ENCODE measurements at regions not wholly inside any gene's neighbourhood (a gene's known extent, or its start where the extent isn't known, plus 50 kb on each side); places are given as distances from the start of the nearest gene placed in this dataset.

DNA sequence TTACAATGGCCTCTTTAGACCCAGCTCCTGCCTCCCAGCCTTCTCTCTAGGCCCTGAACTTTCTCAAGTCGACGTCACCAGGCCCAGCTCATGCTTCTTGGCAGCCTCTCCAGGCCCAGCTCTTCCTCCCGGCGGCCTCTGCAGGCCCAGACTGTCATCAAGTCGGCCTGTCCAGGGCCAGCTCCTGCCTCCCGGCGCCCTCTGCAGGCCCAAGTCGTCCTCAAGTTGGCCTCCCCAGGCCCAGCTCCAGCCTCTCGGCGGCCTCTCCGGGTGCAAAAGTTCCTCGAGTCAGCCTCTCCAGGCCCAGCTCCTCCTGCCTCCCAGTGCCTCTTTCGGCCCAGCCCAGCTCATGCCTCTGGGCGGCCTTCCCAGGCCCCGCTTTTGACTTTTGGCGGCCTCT, 158.1 kb upstream of the CDK13 start:
- TF ChIP-seq RAD21 (IDR thresholded peaks at IDR 0.05; ENCODE audit: low read depth): peak; percentile 42; the same call in 1 of the 2 replicates

DNA sequence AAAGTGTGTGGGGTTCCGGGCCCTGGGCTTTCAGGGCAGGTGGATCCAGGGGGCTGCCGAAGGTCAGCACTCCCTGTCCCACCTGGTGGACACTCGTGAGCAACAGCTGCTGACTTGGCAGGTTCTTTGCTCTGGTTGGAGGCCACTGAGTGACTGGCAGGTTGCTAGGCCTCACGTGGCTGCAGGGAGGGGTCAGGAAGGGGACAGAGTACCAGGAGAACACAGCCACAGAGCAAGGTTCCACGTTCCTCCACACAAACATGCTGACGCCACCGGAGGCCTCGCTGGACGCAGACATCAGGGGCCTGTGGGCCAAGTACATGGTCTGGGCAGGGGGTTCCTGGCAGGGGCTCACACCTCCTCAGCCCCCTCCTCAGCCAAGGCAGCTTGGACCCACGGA, 152.0 kb upstream of the CDK13 start:
- TF ChIP-seq, protein P1, sequence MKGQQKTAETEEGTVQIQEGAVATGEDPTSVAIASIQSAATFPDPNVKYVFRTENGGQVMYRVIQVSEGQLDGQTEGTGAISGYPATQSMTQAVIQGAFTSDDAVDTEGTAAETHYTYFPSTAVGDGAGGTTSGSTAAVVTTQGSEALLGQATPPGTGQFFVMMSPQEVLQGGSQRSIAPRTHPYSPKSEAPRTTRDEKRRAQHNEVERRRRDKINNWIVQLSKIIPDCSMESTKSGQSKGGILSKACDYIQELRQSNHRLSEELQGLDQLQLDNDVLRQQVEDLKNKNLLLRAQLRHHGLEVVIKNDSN (IDR thresholded peaks at IDR 0.05): 0 out of 2 replicates have a peak, but pooled peaks have one; percentile 13

DNA sequence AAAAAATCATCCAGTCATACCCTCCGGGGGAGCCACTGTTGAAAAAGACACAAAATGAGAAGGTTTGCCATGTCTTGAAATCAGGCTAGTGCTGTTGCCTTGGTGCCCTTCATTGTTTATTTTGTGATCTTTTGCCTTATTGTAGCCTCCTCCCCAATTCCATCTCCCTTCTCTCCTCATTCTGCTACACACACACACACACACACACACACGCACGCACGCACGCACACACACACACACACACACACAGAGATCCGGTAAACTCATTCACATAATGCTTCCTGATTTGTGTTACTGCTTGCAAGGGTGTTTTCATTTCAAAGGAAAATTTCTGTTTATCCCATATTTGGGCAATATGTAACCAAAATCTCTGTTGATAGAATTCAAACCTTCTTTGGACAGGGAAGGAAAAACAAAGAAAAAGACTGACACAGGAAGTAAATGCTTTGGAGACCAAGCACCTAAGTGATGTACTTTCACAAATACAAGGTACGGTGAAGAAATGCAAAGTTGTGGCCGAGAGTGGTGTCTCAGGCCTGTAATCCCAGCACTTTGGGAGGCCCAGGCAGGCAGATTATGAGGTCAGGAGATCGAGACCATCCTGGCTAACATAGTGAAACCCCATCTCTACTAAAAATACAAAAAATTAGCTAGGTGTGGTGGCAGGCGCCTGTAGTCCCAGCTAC, 141.1 kb upstream of the CDK13 start:
- TF ChIP-seq, protein P1 (IDR thresholded peaks at IDR 0.05): no peak
- TF ChIP-seq CEBPB (IDR thresholded peaks at IDR 0.05) (no peak), NFIC (IDR thresholded peaks at IDR 0.05) (no peak), TEAD4 (IDR thresholded peaks at IDR 0.05) (no peak), TAF1 (IDR thresholded peaks at IDR 0.05; ENCODE audit: low read depth) (no peak), ZBTB7A (IDR thresholded peaks at IDR 0.05; ENCODE audit: low read depth) (no peak), TCF12 (IDR thresholded peaks at IDR 0.05; ENCODE audit: low read depth) (no peak), YY1 (IDR thresholded peaks at IDR 0.05; ENCODE audit: low read depth) (no peak), RAD21 (IDR thresholded peaks at IDR 0.05; ENCODE audit: low read depth) (no peak), CREB1 (IDR thresholded peaks at IDR 0.05; ENCODE audit: low read depth) (no peak)
- TF ChIP-seq, protein P2, sequence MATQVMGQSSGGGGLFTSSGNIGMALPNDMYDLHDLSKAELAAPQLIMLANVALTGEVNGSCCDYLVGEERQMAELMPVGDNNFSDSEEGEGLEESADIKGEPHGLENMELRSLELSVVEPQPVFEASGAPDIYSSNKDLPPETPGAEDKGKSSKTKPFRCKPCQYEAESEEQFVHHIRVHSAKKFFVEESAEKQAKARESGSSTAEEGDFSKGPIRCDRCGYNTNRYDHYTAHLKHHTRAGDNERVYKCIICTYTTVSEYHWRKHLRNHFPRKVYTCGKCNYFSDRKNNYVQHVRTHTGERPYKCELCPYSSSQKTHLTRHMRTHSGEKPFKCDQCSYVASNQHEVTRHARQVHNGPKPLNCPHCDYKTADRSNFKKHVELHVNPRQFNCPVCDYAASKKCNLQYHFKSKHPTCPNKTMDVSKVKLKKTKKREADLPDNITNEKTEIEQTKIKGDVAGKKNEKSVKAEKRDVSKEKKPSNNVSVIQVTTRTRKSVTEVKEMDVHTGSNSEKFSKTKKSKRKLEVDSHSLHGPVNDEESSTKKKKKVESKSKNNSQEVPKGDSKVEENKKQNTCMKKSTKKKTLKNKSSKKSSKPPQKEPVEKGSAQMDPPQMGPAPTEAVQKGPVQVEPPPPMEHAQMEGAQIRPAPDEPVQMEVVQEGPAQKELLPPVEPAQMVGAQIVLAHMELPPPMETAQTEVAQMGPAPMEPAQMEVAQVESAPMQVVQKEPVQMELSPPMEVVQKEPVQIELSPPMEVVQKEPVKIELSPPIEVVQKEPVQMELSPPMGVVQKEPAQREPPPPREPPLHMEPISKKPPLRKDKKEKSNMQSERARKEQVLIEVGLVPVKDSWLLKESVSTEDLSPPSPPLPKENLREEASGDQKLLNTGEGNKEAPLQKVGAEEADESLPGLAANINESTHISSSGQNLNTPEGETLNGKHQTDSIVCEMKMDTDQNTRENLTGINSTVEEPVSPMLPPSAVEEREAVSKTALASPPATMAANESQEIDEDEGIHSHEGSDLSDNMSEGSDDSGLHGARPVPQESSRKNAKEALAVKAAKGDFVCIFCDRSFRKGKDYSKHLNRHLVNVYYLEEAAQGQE (IDR thresholded peaks at IDR 0.05; ENCODE audit: low read depth): no peak

DNA sequence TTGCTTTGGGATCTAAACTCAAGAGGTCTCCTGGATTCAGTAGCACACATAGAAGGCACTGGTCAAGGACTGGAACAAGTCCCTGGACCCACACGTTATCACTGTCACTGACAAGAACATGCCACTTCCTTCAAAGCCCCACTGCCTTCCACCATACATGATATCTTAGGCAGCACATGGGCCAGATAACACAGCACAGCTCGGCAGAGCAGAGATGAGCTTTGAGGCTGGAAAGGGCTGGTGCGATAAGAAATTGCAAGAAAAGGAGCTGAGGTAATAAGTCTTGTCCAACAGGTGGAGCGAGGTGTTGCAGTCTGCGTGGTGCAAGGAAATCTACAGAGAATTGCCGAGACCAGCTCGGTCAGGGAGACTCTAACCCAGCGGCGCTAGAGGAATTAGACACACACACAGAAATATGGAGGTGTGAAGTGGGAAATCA, 139.8 kb upstream of the CDK13 start:
- TF ChIP-seq TEAD4 (IDR thresholded peaks at IDR 0.05) (no peak), RAD21 (IDR thresholded peaks at IDR 0.05; ENCODE audit: low read depth) (no peak), ZBTB7A (IDR thresholded peaks at IDR 0.05; ENCODE audit: low read depth) (no peak), CEBPB (IDR thresholded peaks at IDR 0.05) (no peak), FOXM1 (IDR thresholded peaks at IDR 0.05; ENCODE audit: borderline replicate concordance, low read depth) (no peak), YY1 (IDR thresholded peaks at IDR 0.05; ENCODE audit: low read depth) (no peak), TCF12 (IDR thresholded peaks at IDR 0.05; ENCODE audit: low read depth) (no peak), CREB1 (IDR thresholded peaks at IDR 0.05; ENCODE audit: low read depth) (no peak), TAF1 (IDR thresholded peaks at IDR 0.05; ENCODE audit: low read depth) (no peak), EGR1 (IDR thresholded peaks at IDR 0.05) (no peak), EP300 (IDR thresholded peaks at IDR 0.05; ENCODE audit: borderline replicate concordance) (no peak), NFIC (IDR thresholded peaks at IDR 0.05) (no peak)
- TF ChIP-seq, protein P2 (IDR thresholded peaks at IDR 0.05; ENCODE audit: low read depth): no peak
- TF ChIP-seq, protein P1 (IDR thresholded peaks at IDR 0.05): no peak
- TF ChIP-seq, protein P3, sequence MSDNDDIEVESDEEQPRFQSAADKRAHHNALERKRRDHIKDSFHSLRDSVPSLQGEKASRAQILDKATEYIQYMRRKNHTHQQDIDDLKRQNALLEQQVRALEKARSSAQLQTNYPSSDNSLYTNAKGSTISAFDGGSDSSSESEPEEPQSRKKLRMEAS (IDR thresholded peaks at IDR 0.05): no peak

DNA sequence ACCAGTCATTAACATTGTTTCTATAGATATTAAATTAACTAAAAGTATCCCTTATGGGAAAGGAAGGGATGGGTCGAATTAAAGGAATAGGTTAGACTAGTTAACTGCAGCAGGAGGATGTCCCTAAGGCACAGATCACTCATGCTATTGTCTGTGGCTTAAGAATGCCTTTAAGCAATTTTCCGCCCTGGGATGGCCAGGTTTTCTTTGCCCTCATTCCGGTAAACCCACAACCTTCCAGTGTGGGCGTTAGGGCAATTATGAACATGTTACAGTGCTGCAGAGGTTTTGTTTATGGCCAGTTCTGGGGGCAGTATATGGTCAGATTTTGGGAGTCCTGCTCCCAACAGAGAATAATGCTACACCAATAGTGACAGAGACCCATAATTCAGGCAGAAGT, 139.3 kb upstream of the CDK13 start:
- no peak for TF ChIP-seq CREB1 (IDR thresholded peaks at IDR 0.05; ENCODE audit: low read depth)
- TF ChIP-seq NFIC (IDR thresholded peaks at IDR 0.05): no peak
- no peak for TF ChIP-seq FOXM1 (IDR thresholded peaks at IDR 0.05; ENCODE audit: borderline replicate concordance, low read depth)
- no peak for TF ChIP-seq EP300 (IDR thresholded peaks at IDR 0.05; ENCODE audit: borderline replicate concordance)
- TF ChIP-seq, protein P3 (IDR thresholded peaks at IDR 0.05): no peak

DNA sequence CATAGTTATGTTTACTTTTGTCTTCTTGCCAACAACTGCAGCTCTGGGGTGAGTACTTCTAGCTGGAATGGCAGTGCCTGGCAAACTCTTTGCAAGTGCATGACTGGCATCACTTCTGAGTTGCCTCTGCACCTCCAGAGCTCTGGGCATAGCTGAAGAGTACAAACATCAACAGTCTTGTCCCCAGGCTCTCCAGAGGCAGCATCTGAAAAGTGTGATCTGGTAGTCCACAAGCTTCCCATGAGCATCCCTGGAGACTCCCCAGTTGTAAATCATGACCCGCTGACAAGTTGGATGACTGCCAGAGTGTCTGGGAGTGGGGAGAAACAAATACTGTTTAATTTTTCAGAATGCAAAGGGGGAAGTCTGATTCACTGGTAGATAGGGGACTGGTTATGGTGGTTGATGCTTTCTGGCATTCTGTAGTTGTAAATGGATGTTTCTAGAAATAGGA, 138.9 kb upstream of the CDK13 start:
- TF ChIP-seq EP300 (IDR thresholded peaks at IDR 0.05; ENCODE audit: borderline replicate concordance): no peak
- TF ChIP-seq, protein P1 (IDR thresholded peaks at IDR 0.05): no peak
